Amniotic stem cell (primary cell): ENCODE measurements at regions not wholly inside any gene's neighbourhood (a gene's known extent, or its start where the extent isn't known, plus 50 kb on each side); places are given as distances from the start of the nearest gene placed in this dataset.

Experiments
- DNase-seq: peaks from one replicate; lab custom pipeline; 2025; lab: John Stamatoyannopoulos, UW

DNA sequence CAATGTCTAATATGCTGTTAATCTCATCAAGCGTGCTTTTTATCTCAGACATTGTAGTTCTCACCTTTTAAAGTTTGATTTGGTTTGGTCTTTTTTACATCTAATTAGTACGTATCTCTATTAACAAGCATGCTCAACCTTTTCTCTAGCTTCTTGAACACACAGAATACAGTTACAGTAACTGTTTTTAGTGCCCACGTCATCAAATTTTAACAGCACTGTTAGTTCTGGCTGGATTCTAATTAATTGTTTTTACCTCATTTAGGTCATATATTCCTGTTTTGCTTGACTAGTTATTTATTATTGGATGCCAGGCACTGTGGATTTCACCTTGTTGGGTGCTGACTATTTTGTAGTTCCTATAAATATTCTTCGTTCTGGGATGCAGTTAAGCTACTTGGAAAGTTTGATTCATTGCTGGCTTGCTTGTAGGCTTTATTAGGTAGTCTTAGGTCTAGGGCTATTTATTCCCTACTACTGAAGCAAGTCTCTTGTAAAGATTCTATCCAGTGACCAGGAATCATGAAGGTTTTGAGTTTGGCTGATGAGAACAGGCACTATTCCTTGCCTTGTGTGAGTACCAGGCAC, 263.0 kb downstream of the ETAA1 start:
- no peak for DNase-seq

DNA sequence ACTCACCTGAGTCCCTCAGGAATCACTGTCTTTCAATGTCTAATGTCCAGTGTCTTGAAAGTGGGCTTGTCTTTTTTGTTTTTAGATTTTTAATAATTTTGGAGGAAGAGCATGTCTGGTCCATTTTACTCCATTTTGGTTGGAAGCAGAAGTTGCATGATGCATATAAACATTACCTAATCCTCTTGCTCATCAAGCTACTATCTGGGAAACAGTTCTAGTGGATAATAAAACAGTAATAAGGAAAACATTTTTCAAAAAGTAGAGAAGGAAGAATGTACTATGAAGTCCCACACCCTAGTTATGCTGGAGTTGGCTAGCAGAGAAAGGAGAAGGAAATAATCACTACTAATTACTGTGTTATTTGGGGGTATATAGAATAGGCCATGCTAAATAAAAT, 263.7 kb downstream of the ETAA1 start:
- no peak for DNase-seq

DNA sequence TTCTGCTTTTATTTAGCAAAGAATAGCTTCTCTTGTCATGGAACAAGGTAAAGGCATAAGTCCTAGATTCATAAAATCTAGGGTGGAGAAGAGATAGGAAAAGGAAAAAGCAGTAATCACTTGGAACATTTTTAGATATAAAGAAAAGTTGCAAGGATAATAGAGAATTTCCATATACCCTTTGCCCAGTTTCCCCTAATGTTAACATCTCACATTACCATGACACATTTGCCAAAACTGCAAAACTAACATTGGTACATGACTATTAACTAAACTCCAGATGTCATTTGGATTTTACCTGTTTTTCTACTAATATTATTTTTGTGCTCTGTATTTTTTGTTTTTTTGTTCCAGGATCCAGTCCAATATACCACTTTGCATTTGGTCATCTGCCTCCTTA, 265.1 kb downstream of the ETAA1 start:
- no peak for DNase-seq

DNA sequence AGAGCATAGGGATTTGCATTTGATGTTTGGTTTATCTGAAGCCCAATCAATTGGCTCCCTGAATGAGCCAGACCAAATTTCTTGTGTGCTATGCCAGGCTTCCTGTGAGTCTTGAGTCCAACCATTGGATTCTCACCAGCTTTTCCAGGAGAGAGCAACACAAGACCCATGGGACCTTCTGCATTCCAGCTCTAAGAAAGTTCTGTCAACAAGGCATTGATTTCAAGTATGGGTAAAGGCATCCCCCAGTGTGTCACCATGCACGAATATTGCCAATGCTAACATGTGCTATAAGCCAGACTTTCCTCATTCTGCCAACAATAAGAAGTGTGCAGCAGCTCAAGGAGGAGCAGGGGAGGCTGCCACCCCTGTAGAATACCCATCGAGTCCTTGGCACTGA, 266.6 kb downstream of the ETAA1 start:
- DNase-seq = no peak

DNA sequence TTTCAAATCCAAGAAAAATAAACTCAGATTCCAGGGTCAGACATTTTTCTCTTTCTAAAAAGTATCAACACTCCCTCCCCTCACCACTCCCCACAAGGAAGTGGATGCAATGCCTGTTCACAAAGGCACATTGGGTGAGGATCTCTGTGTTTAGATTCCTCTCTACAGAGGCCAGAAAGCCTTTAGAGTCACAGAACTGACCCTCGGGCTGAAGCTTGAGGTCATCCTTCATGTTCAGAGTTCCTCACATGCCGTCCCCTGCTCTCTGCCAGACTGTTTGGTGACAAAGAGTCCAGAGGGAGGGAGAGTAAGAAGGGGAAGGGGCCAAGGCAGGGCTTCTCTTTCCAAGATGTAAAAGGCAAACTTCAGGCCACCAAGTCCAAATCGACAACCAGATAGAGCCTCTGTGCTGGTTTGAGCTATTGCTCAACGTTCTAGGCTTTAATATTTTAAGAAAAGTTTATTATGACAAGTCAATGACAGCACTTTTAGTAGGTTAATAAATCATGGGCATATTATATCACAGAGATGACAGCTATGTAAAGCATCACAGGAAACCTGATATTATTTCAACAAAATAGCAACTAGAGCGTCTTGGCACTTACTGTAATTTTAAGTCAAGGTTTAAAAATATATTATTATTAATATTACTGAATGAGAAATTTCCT, 269.4 kb downstream of the ETAA1 start:
- DNase-seq = no peak

DNA sequence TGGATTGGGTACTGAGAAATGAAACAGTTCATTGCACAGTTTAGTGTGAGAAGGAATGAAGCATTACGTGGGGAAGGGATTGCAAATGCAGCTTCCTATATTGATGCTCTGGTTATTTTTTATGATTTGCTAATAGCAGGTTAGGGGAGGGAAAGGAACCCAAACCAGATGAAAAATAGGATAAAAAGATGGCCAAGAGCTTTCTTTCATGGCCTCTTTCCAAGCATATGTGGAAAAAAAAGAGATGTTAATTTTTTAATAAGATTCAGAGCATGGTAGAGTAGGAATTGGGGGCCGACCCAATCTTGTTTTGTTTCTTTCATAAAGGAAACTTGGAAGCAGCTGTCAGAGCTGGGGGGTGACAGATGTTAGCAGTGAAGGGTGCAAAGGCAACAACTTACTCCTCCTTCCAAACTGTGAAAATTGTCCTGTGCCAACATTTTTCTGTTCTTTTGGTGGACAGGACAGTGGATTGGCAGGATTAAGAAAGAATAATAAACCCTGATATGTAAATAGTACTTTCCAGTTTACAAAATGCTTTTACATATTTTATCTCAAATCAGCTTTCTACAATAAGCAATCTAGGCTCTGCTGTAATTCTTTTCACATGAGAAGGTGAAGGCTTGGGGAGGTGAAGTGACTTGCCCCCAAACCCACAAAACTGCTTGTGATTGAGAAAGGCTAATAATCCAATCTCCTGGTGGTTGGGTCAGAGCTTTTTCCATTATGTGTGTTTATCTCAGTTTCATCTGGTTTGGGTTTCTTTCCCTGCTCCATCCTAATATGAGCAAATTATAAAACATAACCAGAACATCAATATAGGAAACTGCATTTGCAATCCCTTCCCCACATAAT, 270.1 kb downstream of the ETAA1 start:
- DNase-seq = no peak

DNA sequence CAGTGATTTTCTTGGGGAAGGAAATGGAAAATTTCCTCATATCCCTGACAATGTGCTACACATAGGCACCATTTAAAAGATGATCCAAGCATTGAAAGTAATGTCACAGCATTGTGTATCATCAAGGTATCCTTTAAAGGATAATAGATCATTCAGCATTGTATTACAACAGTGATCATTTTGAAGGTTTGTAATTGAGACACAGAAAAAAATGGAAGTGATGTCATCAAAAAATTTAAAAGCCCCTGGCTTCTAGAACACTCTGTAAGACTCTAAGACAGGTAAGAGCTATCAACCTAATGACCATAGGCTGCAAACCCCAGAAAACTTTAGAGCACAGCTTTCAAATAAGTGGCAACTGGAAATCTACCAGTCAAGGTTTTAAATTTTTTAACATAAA, 271.4 kb downstream of the ETAA1 start:
- DNase-seq = no peak

DNA sequence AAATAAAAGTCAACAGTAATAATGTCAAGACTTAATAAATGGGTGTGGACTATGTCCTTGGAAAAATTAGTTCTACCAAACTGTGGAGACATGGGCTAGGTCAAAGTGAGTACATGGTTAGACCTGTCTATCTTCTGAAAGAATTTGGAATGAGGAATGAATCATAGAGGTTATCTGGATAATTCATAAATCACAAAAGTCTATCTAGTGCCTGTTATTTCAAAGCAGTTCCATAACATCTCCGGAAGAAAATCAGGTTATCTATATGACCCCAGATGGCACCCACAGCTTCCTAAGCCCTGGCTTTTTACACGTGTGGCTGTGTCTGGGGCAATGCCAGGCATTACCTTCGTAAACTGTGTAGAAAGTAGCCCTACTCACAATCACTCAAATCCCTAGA, 272.0 kb downstream of the ETAA1 start:
- no peak for DNase-seq

DNA sequence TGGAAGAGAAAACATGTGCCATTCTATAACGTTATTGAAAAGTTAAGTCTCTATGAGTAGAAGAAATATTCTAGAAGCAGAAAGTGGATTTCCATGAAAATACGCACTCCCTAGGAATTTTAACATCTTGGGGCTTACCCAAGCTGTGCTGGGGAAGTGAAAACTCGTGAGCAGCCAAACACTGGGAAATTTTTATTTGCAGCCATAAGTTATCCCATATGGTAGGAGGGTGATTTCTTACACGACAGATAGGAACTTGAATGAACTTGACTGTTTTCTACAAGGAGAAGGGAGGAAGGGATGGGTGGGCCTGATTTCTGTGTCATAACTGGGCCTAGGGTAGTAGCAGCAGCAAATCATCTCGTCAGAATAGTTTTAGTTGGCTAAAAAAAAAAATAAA, 272.6 kb downstream of the ETAA1 start:
- no peak for DNase-seq

DNA sequence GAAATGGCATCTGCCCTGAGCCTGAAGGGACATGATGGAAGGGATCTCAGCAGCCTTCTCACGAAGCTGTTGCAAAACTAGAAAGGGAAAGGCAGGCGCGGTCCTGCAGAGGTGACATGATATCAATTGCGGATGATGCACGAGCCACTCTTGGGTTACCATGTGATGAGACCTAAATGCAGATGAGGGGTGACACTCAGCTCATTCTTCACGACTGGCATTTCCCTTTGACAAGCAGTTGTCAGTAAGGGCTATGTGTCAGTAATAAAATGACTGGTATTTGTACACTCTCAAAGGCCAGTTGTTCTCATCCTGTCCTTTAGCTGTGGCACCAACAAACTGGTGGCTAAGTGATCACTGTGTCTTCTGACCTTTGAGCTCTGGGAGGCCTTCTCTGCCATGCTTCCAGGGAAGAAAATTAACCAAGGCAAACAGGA, 273.6 kb downstream of the ETAA1 start:
- DNase-seq = no peak

DNA sequence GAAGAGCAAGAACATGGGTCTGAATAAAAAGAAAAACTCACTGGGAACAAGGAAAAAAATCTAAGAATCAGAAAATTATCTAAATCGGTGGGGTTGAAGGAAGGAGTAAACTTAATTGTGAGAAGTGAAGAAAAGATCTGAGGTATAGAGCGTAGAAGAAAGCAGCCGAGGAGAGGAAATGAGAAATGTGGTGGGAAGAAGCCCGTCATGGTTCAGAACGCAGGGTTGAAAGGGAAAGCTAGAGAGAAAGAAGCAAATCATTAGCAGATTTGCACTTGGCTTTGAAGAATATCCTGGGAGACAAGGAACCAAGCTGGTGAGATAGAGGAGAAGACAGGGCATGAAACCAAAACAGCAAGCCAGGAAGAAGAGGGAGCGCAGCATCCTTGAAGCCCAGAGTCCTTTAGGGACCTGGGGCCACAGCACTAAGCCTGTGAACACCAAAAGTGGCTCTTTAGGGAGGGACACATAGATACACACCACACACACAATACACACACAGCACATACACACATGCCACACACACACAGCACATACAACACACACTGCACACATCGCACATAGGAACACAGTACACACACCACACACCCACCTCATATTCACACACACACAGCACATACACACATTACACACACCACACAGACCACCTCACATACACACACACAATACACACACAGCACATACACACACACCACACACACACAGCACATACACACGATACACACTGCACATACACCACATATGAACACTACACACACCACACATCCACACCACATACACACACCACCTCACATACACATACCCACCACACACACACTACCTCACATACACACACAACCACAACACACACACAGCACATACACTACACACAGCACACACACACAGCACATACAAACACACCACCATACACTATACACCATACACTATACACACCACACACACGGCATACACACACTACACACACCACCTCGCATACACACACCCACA, 274.6 kb downstream of the ETAA1 start:
- no peak for DNase-seq

DNA sequence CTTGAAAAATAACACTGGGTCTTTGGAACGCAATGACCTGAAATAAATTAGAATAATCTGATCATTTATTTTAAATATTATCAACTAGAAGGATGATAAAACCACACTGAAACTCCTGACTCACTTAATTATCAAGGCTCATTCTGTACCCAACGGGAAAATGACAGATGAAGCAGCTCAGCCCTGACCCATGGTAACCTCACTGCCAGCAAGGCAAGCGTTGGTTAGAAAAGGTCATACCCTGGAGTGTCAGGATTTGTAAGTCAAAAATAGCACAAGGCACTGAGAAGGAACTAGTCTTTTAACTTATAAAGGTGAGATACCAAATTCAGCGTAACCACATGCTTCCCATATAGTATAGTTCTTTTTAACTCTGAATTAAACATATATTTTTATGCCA, 277.5 kb downstream of the ETAA1 start:
- DNase-seq = no peak

DNA sequence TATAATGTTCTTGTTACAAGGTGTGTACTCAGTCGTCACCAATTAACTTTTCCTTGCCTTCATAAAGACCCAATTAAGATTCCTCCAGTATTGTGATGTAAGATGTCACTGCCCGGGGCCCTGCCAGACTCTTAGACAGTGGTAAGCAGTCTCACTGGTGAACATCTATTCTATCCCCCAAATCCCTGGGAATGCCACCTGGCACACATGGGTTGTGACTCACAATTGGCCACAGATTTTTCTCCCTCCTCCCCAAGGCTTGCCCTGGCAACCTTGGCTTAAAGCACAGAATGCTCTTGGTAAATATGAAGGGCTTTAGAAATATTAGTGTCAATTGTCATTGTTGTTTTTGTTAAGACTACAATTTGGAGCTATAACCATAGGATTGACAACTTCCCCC, 287.9 kb downstream of the ETAA1 start:
- DNase-seq = no peak

DNA sequence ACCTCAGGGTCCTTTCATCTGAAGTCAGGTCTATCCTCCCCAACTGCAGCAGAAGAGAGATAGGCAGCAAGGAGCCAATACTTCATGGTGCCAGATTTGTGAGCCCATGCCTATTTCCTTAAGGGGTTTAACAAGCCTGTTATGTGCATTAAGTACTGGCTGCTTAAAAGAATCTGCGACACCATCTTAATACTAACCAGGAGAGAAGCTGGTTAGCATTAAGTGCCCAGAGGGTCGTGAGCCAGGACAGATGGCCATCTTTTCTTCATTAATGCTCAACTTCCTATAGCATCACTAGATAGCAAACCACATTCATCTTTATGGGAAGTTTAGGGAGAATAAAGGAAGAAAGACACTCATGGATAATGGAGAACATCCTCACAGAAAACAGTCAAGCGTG, 289.1 kb downstream of the ETAA1 start:
- no peak for DNase-seq

DNA sequence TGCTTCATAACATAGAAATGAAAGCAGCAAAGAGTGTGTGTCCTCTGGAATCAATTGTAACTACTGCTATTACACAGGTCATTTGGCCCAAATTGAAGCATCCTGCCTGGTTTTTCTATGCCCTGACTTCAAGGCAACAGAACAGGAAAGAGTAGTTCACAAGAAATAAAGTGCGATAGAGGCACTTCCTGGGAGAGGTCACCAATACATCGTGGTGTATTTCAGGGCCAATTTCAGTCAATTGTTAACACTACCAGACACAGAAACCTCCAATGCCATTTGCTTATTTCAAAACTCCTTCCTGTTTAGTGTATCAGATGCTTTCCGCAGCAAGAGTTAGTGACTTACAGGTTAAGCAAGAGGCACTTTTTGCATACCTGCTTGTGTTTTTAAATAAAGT, 292.1 kb downstream of the ETAA1 start:
- DNase-seq = no peak

DNA sequence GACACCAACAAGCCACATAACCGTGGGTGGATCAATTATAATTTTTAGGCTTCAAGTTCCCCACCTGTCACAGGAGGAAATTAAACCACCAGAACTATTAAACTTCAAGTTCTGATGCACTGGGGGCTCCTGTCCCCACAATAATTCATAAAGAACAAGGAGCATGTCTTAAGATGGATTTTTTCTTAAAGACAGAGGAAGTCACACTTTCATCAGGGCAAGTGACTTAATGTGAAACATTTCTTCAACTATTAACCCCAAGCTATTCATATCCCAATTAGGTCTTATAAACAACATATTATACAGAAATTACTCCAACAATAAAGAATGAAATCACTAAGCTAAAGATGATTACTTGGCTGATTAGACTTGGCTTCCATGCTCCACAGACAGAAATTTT, 292.5 kb downstream of the ETAA1 start:
- no peak for DNase-seq

DNA sequence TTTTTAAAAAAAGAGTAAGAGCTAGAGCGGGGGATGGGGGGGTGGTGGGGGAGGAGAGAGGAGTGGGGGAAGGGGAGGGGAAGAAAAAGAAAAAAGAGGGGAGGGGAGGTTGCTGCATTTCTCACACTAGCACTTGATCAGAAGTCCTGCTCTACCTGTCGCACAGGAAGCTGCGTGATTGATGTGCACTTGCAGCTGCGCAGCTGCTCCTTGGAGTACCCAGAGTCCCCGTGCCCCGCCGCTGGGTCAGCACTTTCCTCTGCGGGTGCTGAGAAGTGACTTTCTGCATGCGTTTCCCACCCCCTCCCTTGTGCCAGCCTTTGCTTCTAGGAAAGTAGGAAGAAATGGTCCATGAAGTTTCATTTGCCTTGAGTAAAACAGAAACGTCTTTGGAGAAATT, 297.3 kb downstream of the ETAA1 start:
- no peak for DNase-seq

DNA sequence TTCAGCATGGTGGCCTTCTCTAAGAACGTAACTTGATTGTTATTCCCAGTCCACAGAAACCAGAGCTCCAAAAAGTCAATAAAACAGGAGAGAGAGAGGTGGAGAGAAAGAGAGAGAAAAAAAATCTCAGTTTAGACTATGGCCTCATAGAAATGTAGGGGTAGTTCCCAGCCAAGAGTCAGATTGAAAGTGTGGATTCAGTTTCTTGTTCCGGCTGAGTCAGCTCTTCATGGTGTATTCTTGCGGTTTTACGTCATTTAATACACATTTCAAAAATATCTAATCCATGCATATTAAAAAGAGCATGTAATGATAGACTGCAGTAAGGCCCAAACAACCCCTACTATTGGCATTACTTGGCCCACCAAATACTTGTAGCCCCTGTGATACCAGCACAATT, 303.9 kb downstream of the ETAA1 start:
- no peak for DNase-seq

DNA sequence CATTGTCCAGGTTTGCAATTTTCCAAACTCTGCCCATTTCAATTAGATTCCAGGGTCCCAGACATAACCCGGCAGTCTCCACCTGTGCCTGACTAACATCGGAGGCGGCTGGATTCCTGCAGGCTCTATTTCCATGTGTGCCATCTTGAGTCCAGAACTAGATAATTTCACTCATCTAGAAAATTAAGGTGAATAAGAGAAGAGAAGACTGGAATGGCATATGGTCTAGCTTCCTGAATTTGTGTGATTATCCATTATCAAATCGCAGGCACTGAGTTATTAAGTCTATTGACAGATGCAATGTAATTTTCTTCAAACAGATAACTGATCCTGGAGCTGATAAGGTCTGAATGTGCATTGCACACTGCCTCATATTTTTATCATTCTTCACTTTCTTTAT, 305.2 kb downstream of the ETAA1 start:
- DNase-seq = no peak

DNA sequence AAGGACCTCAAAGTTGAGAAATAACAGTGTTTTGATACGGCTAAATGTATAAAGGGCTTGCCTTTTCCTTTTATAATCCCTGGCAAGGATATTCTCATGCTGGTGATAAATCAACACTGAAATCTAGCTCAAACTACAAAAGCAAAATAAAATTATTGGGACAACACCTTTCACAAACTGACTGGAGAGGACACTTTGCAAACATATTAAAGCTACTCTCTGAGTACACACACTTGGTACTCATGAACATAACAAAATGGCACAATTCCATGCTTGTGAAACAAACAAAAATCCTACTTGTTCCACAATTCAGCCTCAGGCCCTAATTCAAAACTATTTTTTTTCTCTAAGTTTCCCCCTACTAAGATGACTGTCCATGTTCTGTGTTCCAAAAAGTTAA, 305.8 kb downstream of the ETAA1 start:
- no peak for DNase-seq

DNA sequence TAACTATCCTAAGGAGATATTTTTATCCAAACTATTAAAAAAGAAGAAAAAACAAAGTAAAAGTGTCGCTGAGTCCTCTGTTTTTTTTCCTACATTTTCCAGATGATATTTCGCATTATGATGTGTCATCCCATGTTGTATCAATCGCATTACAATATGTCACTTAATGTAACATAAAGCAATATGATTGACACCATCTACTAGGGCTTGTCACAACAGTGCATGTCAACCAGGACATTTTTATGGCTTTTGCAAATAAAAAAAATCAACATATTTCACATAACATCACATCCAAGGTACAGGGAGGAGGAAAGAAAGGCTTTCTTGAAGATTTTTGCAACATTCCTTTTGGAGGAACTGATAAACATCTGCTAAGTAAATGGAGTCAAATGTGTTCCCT, 308.9 kb downstream of the ETAA1 start:
- DNase-seq = no peak

DNA sequence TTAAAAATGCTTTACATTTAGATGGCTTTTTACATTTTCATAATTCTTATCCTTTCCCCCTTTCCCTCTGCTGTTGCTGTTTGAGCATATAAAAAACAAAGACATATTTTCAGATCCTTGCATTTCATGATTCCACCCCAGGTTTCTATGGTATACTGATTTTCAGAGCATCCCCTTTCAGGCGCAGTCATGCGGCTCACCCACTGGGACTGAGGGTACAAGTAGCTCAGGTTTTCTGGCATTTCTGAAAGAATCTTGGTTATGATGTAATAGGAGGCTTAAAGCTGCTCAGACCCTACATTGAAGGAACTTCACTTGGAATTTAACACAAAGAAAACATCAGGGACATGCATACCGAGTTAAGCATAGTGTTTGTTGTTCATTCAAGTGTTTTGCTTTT, 310.8 kb downstream of the ETAA1 start:
- no peak for DNase-seq
